ENCODE measurements at regions not wholly inside any gene's neighbourhood (a gene's known extent, or its start where the extent isn't known, plus 50 kb on each side); places are given as distances from the start of the nearest gene placed in this dataset.

GRCh38 chr10:29829776-29830175, 195.0 kb upstream of the SVIL start:
- H3K4me1 ChIP-seq (ENCODE audit: control insufficient read depth in 2 of 2, insufficient read depth in 2 of 2, low read length in 2 of 2): no peaks in the 10 kb centered on the region
- no peaks in the 10 kb centered on the region for H3K36me3 ChIP-seq (ENCODE audit: control insufficient read depth in 2 of 2, insufficient read depth in 2 of 2, low read length in 2 of 2)
- H3K9ac ChIP-seq (ENCODE audit: low read depth in 1 of 2, low read length in 2 of 2): no peak overlapping the region
- H3K27me3 ChIP-seq (ENCODE audit: control insufficient read depth in 2 of 2, insufficient read depth in 2 of 2, low read length in 2 of 2): no peaks in the 10 kb centered on the region
- H3K9me3 ChIP-seq (ENCODE audit: control insufficient read depth in 2 of 2, low read length in 2 of 2): no peaks in the 10 kb centered on the region
- H3K4me3 ChIP-seq (ENCODE audit: low read length in 2 of 2): no peak overlapping the region
- no peak overlapping the region for H3K27ac ChIP-seq (ENCODE audit: low read depth in 2 of 2, low read length in 2 of 2)

GRCh38 chr10:29828956-29829355, 194.2 kb upstream of the SVIL start:
- H3K4me1 ChIP-seq (ENCODE audit: control insufficient read depth in 2 of 2, insufficient read depth in 2 of 2, low read length in 2 of 2): no peaks in the 10 kb centered on the region
- H3K9ac ChIP-seq (ENCODE audit: low read depth in 1 of 2, low read length in 2 of 2): no peak overlapping the region
- no peaks in the 10 kb centered on the region for H3K36me3 ChIP-seq (ENCODE audit: control insufficient read depth in 2 of 2, insufficient read depth in 2 of 2, low read length in 2 of 2)
- no peak overlapping the region for H3K4me3 ChIP-seq (ENCODE audit: low read length in 2 of 2)
- no peak overlapping the region for H3K27ac ChIP-seq (ENCODE audit: low read depth in 2 of 2, low read length in 2 of 2)
- H3K27me3 ChIP-seq (ENCODE audit: control insufficient read depth in 2 of 2, insufficient read depth in 2 of 2, low read length in 2 of 2): no peaks in the 10 kb centered on the region
- no peaks in the 10 kb centered on the region for H3K9me3 ChIP-seq (ENCODE audit: control insufficient read depth in 2 of 2, low read length in 2 of 2)

GRCh38 chr10:29828440-29828894, 193.7 kb upstream of the SVIL start:
- Histone ChIP-seq H3K27me3 (ENCODE audit: control insufficient read depth in 2 of 2, insufficient read depth in 2 of 2, low read length in 2 of 2) (no peaks in the 10 kb centered on the region), H3K27ac (ENCODE audit: low read depth in 2 of 2, low read length in 2 of 2) (no peak overlapping the region), H3K9ac (ENCODE audit: low read depth in 1 of 2, low read length in 2 of 2) (no peak overlapping the region), H3K4me1 (ENCODE audit: control insufficient read depth in 2 of 2, insufficient read depth in 2 of 2, low read length in 2 of 2) (no peaks in the 10 kb centered on the region), H3K4me3 (ENCODE audit: low read length in 2 of 2) (no peak overlapping the region), H3K36me3 (ENCODE audit: control insufficient read depth in 2 of 2, insufficient read depth in 2 of 2, low read length in 2 of 2) (no peaks in the 10 kb centered on the region), H3K9me3 (ENCODE audit: control insufficient read depth in 2 of 2, low read length in 2 of 2) (no peaks in the 10 kb centered on the region)

- Histone ChIP-seq H3K9ac (ENCODE audit: low read depth in 1 of 2, low read length in 2 of 2) (no peak overlapping the region), H3K9me3 (ENCODE audit: control insufficient read depth in 2 of 2, low read length in 2 of 2) (no peaks in the 10 kb centered on the region), H3K4me1 (ENCODE audit: control insufficient read depth in 2 of 2, insufficient read depth in 2 of 2, low read length in 2 of 2) (no peaks in the 10 kb centered on the region), H3K27ac (ENCODE audit: low read depth in 2 of 2, low read length in 2 of 2) (no peak overlapping the region), H3K36me3 (ENCODE audit: control insufficient read depth in 2 of 2, insufficient read depth in 2 of 2, low read length in 2 of 2) (no peaks in the 10 kb centered on the region), H3K27me3 (ENCODE audit: control insufficient read depth in 2 of 2, insufficient read depth in 2 of 2, low read length in 2 of 2) (no peaks in the 10 kb centered on the region), H3K4me3 (ENCODE audit: low read length in 2 of 2) (no peak overlapping the region)
Measured at GRCh38 chr10:29827512-29827911, 192.7 kb upstream of the SVIL start.

- Histone ChIP-seq H3K9me3 (ENCODE audit: control insufficient read depth in 2 of 2, low read length in 2 of 2) (no peaks in the 10 kb centered on the region), H3K27ac (ENCODE audit: low read depth in 2 of 2, low read length in 2 of 2) (no peak overlapping the region), H3K27me3 (ENCODE audit: control insufficient read depth in 2 of 2, insufficient read depth in 2 of 2, low read length in 2 of 2) (no peaks in the 10 kb centered on the region), H3K36me3 (ENCODE audit: control insufficient read depth in 2 of 2, insufficient read depth in 2 of 2, low read length in 2 of 2) (no peaks in the 10 kb centered on the region), H3K4me1 (ENCODE audit: control insufficient read depth in 2 of 2, insufficient read depth in 2 of 2, low read length in 2 of 2) (no peaks in the 10 kb centered on the region), H3K9ac (ENCODE audit: low read depth in 1 of 2, low read length in 2 of 2) (no peak overlapping the region), H3K4me3 (ENCODE audit: low read length in 2 of 2) (no peak overlapping the region)
Measured at GRCh38 chr10:29826801-29827450, 192.2 kb upstream of the SVIL start.

GRCh38 chr10:29826221-29826620, 191.4 kb upstream of the SVIL start:
- no peaks in the 10 kb centered on the region for H3K9me3 ChIP-seq (ENCODE audit: control insufficient read depth in 2 of 2, low read length in 2 of 2)
- no peaks in the 10 kb centered on the region for H3K4me1 ChIP-seq (ENCODE audit: control insufficient read depth in 2 of 2, insufficient read depth in 2 of 2, low read length in 2 of 2)
- no peak overlapping the region for H3K9ac ChIP-seq (ENCODE audit: low read depth in 1 of 2, low read length in 2 of 2)
- H3K27me3 ChIP-seq (ENCODE audit: control insufficient read depth in 2 of 2, insufficient read depth in 2 of 2, low read length in 2 of 2): no peaks in the 10 kb centered on the region
- no peaks in the 10 kb centered on the region for H3K36me3 ChIP-seq (ENCODE audit: control insufficient read depth in 2 of 2, insufficient read depth in 2 of 2, low read length in 2 of 2)
- no peak overlapping the region for H3K27ac ChIP-seq (ENCODE audit: low read depth in 2 of 2, low read length in 2 of 2)
- no peak overlapping the region for H3K4me3 ChIP-seq (ENCODE audit: low read length in 2 of 2)

GRCh38 chr10:29823553-29824080, 188.8 kb upstream of the SVIL start:
- Histone ChIP-seq H3K27me3 (ENCODE audit: control insufficient read depth in 2 of 2, insufficient read depth in 2 of 2, low read length in 2 of 2) (no peaks in the 10 kb centered on the region), H3K27ac (ENCODE audit: low read depth in 2 of 2, low read length in 2 of 2) (no peak overlapping the region), H3K4me1 (ENCODE audit: control insufficient read depth in 2 of 2, insufficient read depth in 2 of 2, low read length in 2 of 2) (no peaks in the 10 kb centered on the region), H3K9ac (ENCODE audit: low read depth in 1 of 2, low read length in 2 of 2) (no peak overlapping the region), H3K36me3 (ENCODE audit: control insufficient read depth in 2 of 2, insufficient read depth in 2 of 2, low read length in 2 of 2) (no peaks in the 10 kb centered on the region), H3K4me3 (ENCODE audit: low read length in 2 of 2) (no peak overlapping the region), H3K9me3 (ENCODE audit: control insufficient read depth in 2 of 2, low read length in 2 of 2) (no peaks in the 10 kb centered on the region)

GRCh38 chr10:29820890-29821461, 186.2 kb upstream of the SVIL start:
- no peaks in the 10 kb centered on the region for H3K27me3 ChIP-seq (ENCODE audit: control insufficient read depth in 2 of 2, insufficient read depth in 2 of 2, low read length in 2 of 2)
- no peak overlapping the region for H3K9ac ChIP-seq (ENCODE audit: low read depth in 1 of 2, low read length in 2 of 2)
- H3K27ac ChIP-seq (ENCODE audit: low read depth in 2 of 2, low read length in 2 of 2): peak overlapping the region in 1 of 2 donors; percentile 6
- H3K36me3 ChIP-seq (ENCODE audit: control insufficient read depth in 2 of 2, insufficient read depth in 2 of 2, low read length in 2 of 2): no peaks in the 10 kb centered on the region
- no peaks in the 10 kb centered on the region for H3K9me3 ChIP-seq (ENCODE audit: control insufficient read depth in 2 of 2, low read length in 2 of 2)
- H3K4me3 ChIP-seq (ENCODE audit: low read length in 2 of 2): no peak overlapping the region
- H3K4me1 ChIP-seq (ENCODE audit: control insufficient read depth in 2 of 2, insufficient read depth in 2 of 2, low read length in 2 of 2): no peaks in the 10 kb centered on the region

- Histone ChIP-seq H3K9me3 (ENCODE audit: control insufficient read depth in 2 of 2, low read length in 2 of 2) (no peaks in the 10 kb centered on the region), H3K27ac (ENCODE audit: low read depth in 2 of 2, low read length in 2 of 2) (no peak overlapping the region), H3K4me1 (ENCODE audit: control insufficient read depth in 2 of 2, insufficient read depth in 2 of 2, low read length in 2 of 2) (no peaks in the 10 kb centered on the region), H3K36me3 (ENCODE audit: control insufficient read depth in 2 of 2, insufficient read depth in 2 of 2, low read length in 2 of 2) (no peaks in the 10 kb centered on the region), H3K4me3 (ENCODE audit: low read length in 2 of 2) (no peak overlapping the region), H3K9ac (ENCODE audit: low read depth in 1 of 2, low read length in 2 of 2) (no peak overlapping the region), H3K27me3 (ENCODE audit: control insufficient read depth in 2 of 2, insufficient read depth in 2 of 2, low read length in 2 of 2) (no peaks in the 10 kb centered on the region)
Measured at GRCh38 chr10:29816801-29817558, 182.2 kb upstream of the SVIL start.

- no peaks in the 10 kb centered on the region for H3K9me3 ChIP-seq (ENCODE audit: control insufficient read depth in 2 of 2, low read length in 2 of 2)
- no peaks in the 10 kb centered on the region for H3K4me1 ChIP-seq (ENCODE audit: control insufficient read depth in 2 of 2, insufficient read depth in 2 of 2, low read length in 2 of 2)
- no peak overlapping the region for H3K27ac ChIP-seq (ENCODE audit: low read depth in 2 of 2, low read length in 2 of 2)
- no peaks in the 10 kb centered on the region for H3K36me3 ChIP-seq (ENCODE audit: control insufficient read depth in 2 of 2, insufficient read depth in 2 of 2, low read length in 2 of 2)
- H3K27me3 ChIP-seq (ENCODE audit: control insufficient read depth in 2 of 2, insufficient read depth in 2 of 2, low read length in 2 of 2): no peaks in the 10 kb centered on the region
- no peak overlapping the region for H3K9ac ChIP-seq (ENCODE audit: low read depth in 1 of 2, low read length in 2 of 2)
- H3K4me3 ChIP-seq (ENCODE audit: low read length in 2 of 2): no peak overlapping the region
Measured at GRCh38 chr10:29815572-29815971, 180.8 kb upstream of the SVIL start.
